ENCODE measurements at regions not wholly inside any gene's neighbourhood (a gene's known extent, or its start where the extent isn't known, plus 50 kb on each side); places are given as distances from the start of the nearest gene placed in this dataset.

DNA sequence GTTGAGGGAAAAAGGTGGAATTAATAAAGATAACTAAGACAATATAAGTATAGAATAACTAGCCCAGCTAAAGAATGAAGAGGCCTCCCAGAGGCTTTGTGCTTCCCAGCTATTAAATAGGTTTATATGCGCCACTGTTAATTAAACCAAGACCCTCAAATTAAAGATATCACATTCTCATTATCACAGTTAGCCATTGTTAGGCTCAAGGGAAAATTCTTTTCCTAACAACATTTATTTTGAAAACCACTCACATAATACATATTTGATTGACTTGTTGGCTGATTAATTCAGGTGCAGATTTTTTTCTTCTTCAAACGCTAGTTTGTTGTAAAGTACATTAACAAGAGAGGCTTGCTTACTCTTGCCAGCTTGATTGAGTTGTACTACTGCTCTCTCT lies 216.8 kb upstream of the TRAM1L1 start:
- TF ChIP-seq POLR2AphosphoS5 (IDR thresholded peaks at IDR 0.05; ENCODE audit: insufficient read depth, low read depth, low read length): no peak
- no peak for TF ChIP-seq FOS (IDR thresholded peaks at IDR 0.05; ENCODE audit: borderline replicate concordance, insufficient read depth, low read length)
- TF ChIP-seq, protein P1, sequence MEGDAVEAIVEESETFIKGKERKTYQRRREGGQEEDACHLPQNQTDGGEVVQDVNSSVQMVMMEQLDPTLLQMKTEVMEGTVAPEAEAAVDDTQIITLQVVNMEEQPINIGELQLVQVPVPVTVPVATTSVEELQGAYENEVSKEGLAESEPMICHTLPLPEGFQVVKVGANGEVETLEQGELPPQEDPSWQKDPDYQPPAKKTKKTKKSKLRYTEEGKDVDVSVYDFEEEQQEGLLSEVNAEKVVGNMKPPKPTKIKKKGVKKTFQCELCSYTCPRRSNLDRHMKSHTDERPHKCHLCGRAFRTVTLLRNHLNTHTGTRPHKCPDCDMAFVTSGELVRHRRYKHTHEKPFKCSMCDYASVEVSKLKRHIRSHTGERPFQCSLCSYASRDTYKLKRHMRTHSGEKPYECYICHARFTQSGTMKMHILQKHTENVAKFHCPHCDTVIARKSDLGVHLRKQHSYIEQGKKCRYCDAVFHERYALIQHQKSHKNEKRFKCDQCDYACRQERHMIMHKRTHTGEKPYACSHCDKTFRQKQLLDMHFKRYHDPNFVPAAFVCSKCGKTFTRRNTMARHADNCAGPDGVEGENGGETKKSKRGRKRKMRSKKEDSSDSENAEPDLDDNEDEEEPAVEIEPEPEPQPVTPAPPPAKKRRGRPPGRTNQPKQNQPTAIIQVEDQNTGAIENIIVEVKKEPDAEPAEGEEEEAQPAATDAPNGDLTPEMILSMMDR (IDR thresholded peaks at IDR 0.05; ENCODE audit: extremely low read depth in 1 of 2, insufficient read depth in 1 of 2, low read depth in 1 of 2, low read length in 2 of 2): no peak
